T-cell (primary cell): ENCODE measurements at regions not wholly inside any gene's neighbourhood (a gene's known extent, or its start where the extent isn't known, plus 50 kb on each side); places are given as distances from the start of the nearest gene placed in this dataset.
"Not testable (repeated sequence)": the region's sequence is repeated elsewhere in the genome, so short reads cannot be mapped to it uniquely, and the experiment has no call there.

ENCODE experiments used
- ATAC-seq, 4 experiments: fragments of 200-7000 bp in 3 of 4; fragments of 150-1000 bp in 1 of 4; cut with Tn5 transposase; replicated peaks in 1 of 4; 1 replicate in 3 of 4; 2 replicates in 1 of 4; pipeline ENCODE4 v1.10.0; 2021; ENCODE audit warnings: moderate library complexity in 3 of 4, mild to moderate bottlenecking in 2 of 4, moderate number of reproducible peaks in 1 of 4
- CTCF ChIA-PET, 2 donors: fragments of 300-600 bp; sonication (Branson Sonifier 250); formaldehyde crosslinking; loops; one replicate each; lab custom pipeline; 2022; ENCODE audit warnings: antibody characterized with exemption in 2 of 2; lab: Charles Lee
- POLR2A ChIA-PET, 2 donors: fragments of 300-600 bp; sonication (Branson Sonifier 250); formaldehyde crosslinking; loops; one replicate each; lab custom pipeline; 2022; ENCODE audit warnings: antibody characterized with exemption in 2 of 2; lab: Charles Lee
- DNase-seq, 35 experiments: peaks; one replicate each; pipeline versions ENCODE4 v3.0.0 to v3.0.0-alpha.2; 2013 to 2023
- H3K27ac ChIP-seq: one replicate; pipeline ENCODE4 v1.5.1; 2013; ENCODE audit warnings: low read length
- H3K27me3 ChIP-seq, 2 experiments: replicated peaks in 1 of 2; 1 replicate in 1 of 2; 2 replicates in 1 of 2; pipeline versions ENCODE4 v1.6.1 to v1.7.0; 2013; ENCODE audit warnings: low read length in 1 of 2, mixed read lengths in 1 of 2; ENCODE audit not compliant: control insufficient read depth in 2 of 2, insufficient read depth in 2 of 2; ENCODE audit errors: extremely low read depth in 1 of 2
- H3K36me3 ChIP-seq, 2 donors: 1 replicate in 1 of 2; 2 replicates in 1 of 2; pipeline versions ENCODE4 v1.6.1 to v1.7.0; 2013; ENCODE audit warnings: low read length in 1 of 2; ENCODE audit not compliant: control insufficient read depth in 2 of 2, insufficient read depth in 1 of 2; ENCODE audit errors: extremely low read depth in 1 of 2
- H3K4me1 ChIP-seq, 2 experiments: 1 replicate in 1 of 2; 2 replicates in 1 of 2; pipeline versions ENCODE4 v1.6.1 to v1.7.0; 2013; ENCODE audit warnings: low read length in 2 of 2, mixed read lengths in 1 of 2; ENCODE audit not compliant: insufficient read depth in 2 of 2, control insufficient read depth in 1 of 2; ENCODE audit errors: extremely low read depth in 1 of 2
- H3K4me3 ChIP-seq, 2 donors: 1 replicate in 1 of 2; 2 replicates in 1 of 2; pipeline versions ENCODE4 v1.5.1 to v1.7.0; 2013; ENCODE audit warnings: mild to moderate bottlenecking in 2 of 2, low read length in 1 of 2, moderate library complexity in 1 of 2; ENCODE audit not compliant: control insufficient read depth in 1 of 2; ENCODE audit errors: extremely low read depth in 1 of 2
- H3K9me3 ChIP-seq: 2 replicates; pipeline ENCODE4 v1.7.0; 2013
- H3K27ac Mint-ChIP-seq, 2 donors: one replicate each; pipeline ENCODE4 v1.8.0; 2020 to 2021; ENCODE audit warnings: mild to moderate bottlenecking in 2 of 2, mixed read lengths in 2 of 2
- H3K27me3 Mint-ChIP-seq, 2 donors: one replicate each; pipeline ENCODE4 v1.8.0; 2021 to 2022; ENCODE audit warnings: mixed read lengths in 2 of 2
- H3K36me3 Mint-ChIP-seq: one replicate; pipeline ENCODE4 v1.8.0; 2021; ENCODE audit warnings: mixed read lengths
- H3K4me1 Mint-ChIP-seq, 3 donors: one replicate each; pipeline ENCODE4 v1.8.0; 2020 to 2022; ENCODE audit warnings: mixed read lengths in 3 of 3, mild to moderate bottlenecking in 1 of 3
- H3K4me3 Mint-ChIP-seq, 3 donors: one replicate each; pipeline ENCODE4 v1.8.0; 2020 to 2022; ENCODE audit warnings: mild to moderate bottlenecking in 3 of 3, mixed read lengths in 3 of 3, moderate library complexity in 3 of 3
- H3K9me3 Mint-ChIP-seq, 3 donors: one replicate each; pipeline ENCODE4 v1.8.0; 2020 to 2022; ENCODE audit warnings: mixed read lengths in 3 of 3
- WGBS: methylation state at CpG from one replicate; pipeline ENCODE4 v1.1.5; 2013; ENCODE audit warnings: missing lambda C conversion rate; ENCODE audit not compliant: insufficient coverage; 5-methylcytosine and 5-hydroxymethylcytosine counted together

- H3K27ac ChIP-seq, result no peak overlapping the region
- H3K27me3 ChIP-seq, result no peaks in the 10 kb centered on the region
- H3K36me3 Mint-ChIP-seq, result peaks cover 3% of the 10 kb centered on the region
- ChIA-PET POLR2A (interaction anchor here in 1 of 2 donors (0.7 kb wide), 1 partner anchor 49 kb away, joined by 7 read pairs; no protein-coding TSS in a partner anchor), CTCF (interaction anchor here in 1 of 2 donors (0.6 kb wide), 1 partner anchor 26 kb away, joined by 3 read pairs; no protein-coding TSS in a partner anchor)
- no peak overlapping the region for H3K4me3 Mint-ChIP-seq
- no peaks in the 10 kb centered on the region for H3K36me3 ChIP-seq
- ATAC-seq (no peak), DNase-seq (no peak)
- H3K27ac Mint-ChIP-seq, result no peak overlapping the region
- peaks cover 0 to 19% (median 7%) of the 10 kb centered on the region in 3 donors for H3K9me3 Mint-ChIP-seq
- no peak overlapping the region for H3K4me3 ChIP-seq
- H3K9me3 ChIP-seq, result peaks cover 4% of the 10 kb centered on the region
- H3K4me1 Mint-ChIP-seq, result peaks cover 6 to 10% (median 8%) of the 10 kb centered on the region in 3 donors
- WGBS, result no CpG with 5 or more reads among the region's 1 CpG
- H3K4me1 ChIP-seq, result peaks cover 0 to 3% of the 10 kb centered on the region in 2 experiments
- H3K27me3 Mint-ChIP-seq, result no peaks in the 10 kb centered on the region
Measured at GRCh38 chr4:184335520-184335919, 117.8 kb upstream of the ENPP6 start.

- H3K27ac Mint-ChIP-seq, H3K36me3 ChIP-seq, H3K4me1 ChIP-seq, DNase-seq, H3K4me3 Mint-ChIP-seq, POLR2A ChIA-PET, ATAC-seq, H3K36me3 Mint-ChIP-seq, H3K27ac ChIP-seq, H3K27me3 Mint-ChIP-seq, H3K9me3 ChIP-seq, H3K4me3 ChIP-seq, H3K27me3 ChIP-seq: not testable (repeated sequence)
- WGBS, result 95% methylated on average over 8 of the region's 14 CpGs
- CTCF ChIA-PET, result interaction anchor here in 1 of 2 donors (0.7 kb wide), 1 partner anchor 11 kb away, joined by 3 read pairs; no protein-coding TSS in a partner anchor
- Mint-ChIP-seq H3K9me3 (peaks cover 0 to 14% (median 7%) of the 10 kb centered on the region in 3 donors), H3K4me1 (peaks cover 6 to 20% (median 11%) of the 10 kb centered on the region in 3 donors)
Measured at GRCh38 chr4:184333446-184333845, 115.8 kb upstream of the ENPP6 start.

- 84% methylated on average over 4 of the region's 7 CpGs for WGBS
- no peaks in the 10 kb centered on the region for H3K9me3 Mint-ChIP-seq
- DNase-seq (no peak), ATAC-seq (no peak)
- CTCF ChIA-PET, result interaction anchor here in 1 of 2 donors (0.6 kb wide), 1 partner anchor 157 kb away, joined by 3 read pairs; no protein-coding TSS in a partner anchor
- H3K4me1 Mint-ChIP-seq, result peaks cover 15 to 29% (median 21%) of the 10 kb centered on the region in 3 donors
- no peak overlapping the region for H3K4me3 ChIP-seq
- no peaks in the 10 kb centered on the region for H3K27me3 Mint-ChIP-seq
- H3K27me3 ChIP-seq, result no peaks in the 10 kb centered on the region
- H3K4me1 ChIP-seq, result peaks cover 4 to 7% of the 10 kb centered on the region in 2 experiments
- H3K27ac ChIP-seq, result no peak overlapping the region
- no peaks in the 10 kb centered on the region for H3K36me3 Mint-ChIP-seq
- POLR2A ChIA-PET, result interaction anchor here in 1 of 2 donors (0.5 kb wide), 1 partner anchor 20 kb away, joined by 5 read pairs; no protein-coding TSS in a partner anchor
- no peaks in the 10 kb centered on the region for H3K9me3 ChIP-seq
- no peaks in the 10 kb centered on the region for H3K36me3 ChIP-seq
- H3K4me3 Mint-ChIP-seq, result no peak overlapping the region
- H3K27ac Mint-ChIP-seq, result no peak overlapping the region
Measured at GRCh38 chr4:184331268-184331995, 113.8 kb upstream of the ENPP6 start.

- no CpG with 5 or more reads among the region's 5 CpGs for WGBS
- CTCF ChIA-PET, result interaction anchor here in 1 of 2 donors (0.6 kb wide), 1 partner anchor 158 kb away, joined by 3 read pairs; no protein-coding TSS in a partner anchor
Measured at GRCh38 chr4:184330517-184331094, 112.9 kb upstream of the ENPP6 start.

GRCh38 chr4:184329659-184330400, 112.2 kb upstream of the ENPP6 start:
- 90% methylated on average over 11 of the region's 14 CpGs for WGBS
- DNase-seq (peak in 3 of 35 experiments; percentile 5 to 19 (median 8)), ATAC-seq (no peak)
- ChIA-PET CTCF (no interaction called here), POLR2A (interaction anchor here in 1 of 2 donors (0.6 kb wide), 1 partner anchor 65 kb away, joined by 3 read pairs; no protein-coding TSS in a partner anchor)
- Histone ChIP-seq H3K4me1 (peaks cover 4 to 5% of the 10 kb centered on the region in 2 experiments), H3K36me3 (no peaks in the 10 kb centered on the region), H3K27me3 (no peaks in the 10 kb centered on the region), H3K4me3 (no peak overlapping the region), H3K27ac (no peak overlapping the region), H3K9me3 (no peaks in the 10 kb centered on the region)
- Mint-ChIP-seq H3K27me3 (no peaks in the 10 kb centered on the region), H3K4me3 (no peak overlapping the region), H3K9me3 (no peaks in the 10 kb centered on the region), H3K27ac (no peak overlapping the region), H3K4me1 (peaks cover 11 to 23% (median 11%) of the 10 kb centered on the region in 3 donors), H3K36me3 (no peaks in the 10 kb centered on the region)

More at GRCh38 chr4:184330517-184331094, 112.9 kb upstream of the ENPP6 start:
- H3K27ac ChIP-seq, H3K4me1 ChIP-seq, H3K27me3 ChIP-seq, H3K27ac Mint-ChIP-seq, POLR2A ChIA-PET, H3K36me3 Mint-ChIP-seq, DNase-seq, H3K36me3 ChIP-seq, H3K4me3 Mint-ChIP-seq, H3K9me3 Mint-ChIP-seq, H3K27me3 Mint-ChIP-seq, H3K9me3 ChIP-seq, ATAC-seq, H3K4me3 ChIP-seq: not testable (repeated sequence)
- H3K4me1 Mint-ChIP-seq, result peaks cover 13 to 26% (median 15%) of the 10 kb centered on the region in 3 donors

- Histone ChIP-seq H3K9me3 (no peaks in the 10 kb centered on the region), H3K4me1 (peaks cover 4 to 5% of the 10 kb centered on the region in 2 experiments), H3K27ac (no peak overlapping the region), H3K36me3 (no peaks in the 10 kb centered on the region), H3K4me3 (no peak overlapping the region), H3K27me3 (no peaks in the 10 kb centered on the region)
- DNase-seq (no peak), ATAC-seq (no peak)
- WGBS, result 97% methylated on average over 6 of the region's 9 CpGs
- Mint-ChIP-seq H3K4me1 (peaks cover 11 to 23% (median 11%) of the 10 kb centered on the region in 3 donors), H3K4me3 (no peak overlapping the region), H3K27me3 (no peaks in the 10 kb centered on the region), H3K9me3 (no peaks in the 10 kb centered on the region), H3K36me3 (no peaks in the 10 kb centered on the region), H3K27ac (no peak overlapping the region)
- ChIA-PET CTCF (interaction anchor here in 1 of 2 donors (1.1 kb wide), 1 partner anchor 65 kb away, joined by 3 read pairs; no protein-coding TSS in a partner anchor), POLR2A (interaction anchor here in 1 of 2 donors (0.6 kb wide), 1 partner anchor 64 kb away, joined by 3 read pairs; no protein-coding TSS in a partner anchor)
Measured at GRCh38 chr4:184329235-184329634, 111.6 kb upstream of the ENPP6 start.
